GM20000 (cell line): ENCODE measurements at regions not wholly inside any gene's neighbourhood (a gene's known extent, or its start where the extent isn't known, plus 50 kb on each side); places are given as distances from the start of the nearest gene placed in this dataset.
A peak's percentile ranks its signal among the peaks of the same experiment; 100 is the strongest.
"Not testable (repeated sequence)": the region's sequence is repeated elsewhere in the genome, so short reads cannot be mapped to it uniquely, and the experiment has no call there.

Experiments
- DNase-seq: peaks from one replicate; pipeline ENCODE4 v3.0.0; 2012; ENCODE audit warnings: low spot score
- CTCF ChIP-seq: IDR thresholded peaks from 2 replicates; pipeline ENCODE4 v1.5.1; 2012; ENCODE audit warnings: mild to moderate bottlenecking, control low read depth; ENCODE audit errors: extremely low read depth, missing control alignments

GRCh38 chr11:90704510-90704909, 481.7 kb upstream of the CHORDC1 start:
- no peak for DNase-seq
- TF ChIP-seq CTCF: no peak

- no peak for DNase-seq
- no peak for TF ChIP-seq CTCF
Measured at GRCh38 chr11:90701716-90702115, 478.9 kb upstream of the CHORDC1 start.

- no peak for TF ChIP-seq CTCF
- DNase-seq: peak; percentile 2
Measured at GRCh38 chr11:90700789-90701439, 478.1 kb upstream of the CHORDC1 start.

GRCh38 chr11:90699791-90700400, 477.0 kb upstream of the CHORDC1 start:
- DNase-seq: no peak
- TF ChIP-seq CTCF: no peak

- no peak for TF ChIP-seq CTCF
- no peak for DNase-seq
Measured at GRCh38 chr11:90698238-90698637, 475.4 kb upstream of the CHORDC1 start.

GRCh38 chr11:90675496-90675895, 452.6 kb upstream of the CHORDC1 start:
- DNase-seq: not testable (repeated sequence)

- no peak for DNase-seq
- no peak for TF ChIP-seq CTCF
Measured at GRCh38 chr11:90669094-90669493, 446.2 kb upstream of the CHORDC1 start.

- no peak for TF ChIP-seq CTCF
- DNase-seq: no peak
Measured at GRCh38 chr11:90668502-90668901, 445.7 kb upstream of the CHORDC1 start.
